Medulla oblongata (tissue), 1 donor: ENCODE measurements at regions not wholly inside any gene's neighbourhood (a gene's known extent, or its start where the extent isn't known, plus 50 kb on each side); places are given as distances from the start of the nearest gene placed in this dataset.
"Not testable (repeated sequence)": the region's sequence is repeated elsewhere in the genome, so short reads cannot be mapped to it uniquely, and the experiment has no call there.

Experiments
- DNase-seq: peaks from one replicate; pipeline ENCODE4 v3.0.0-alpha.2; 2015; ENCODE audit errors: extremely low spot score

- DNase-seq: no peak
Measured at GRCh38 chr2:2493496-2493895, 162.4 kb upstream of the MYT1L start.

- DNase-seq: no peak
Measured at GRCh38 chr2:2492800-2493199, 161.7 kb upstream of the MYT1L start.

GRCh38 chr2:2491964-2492363 lies 160.9 kb upstream of the MYT1L start:
- DNase-seq: no peak

GRCh38 chr2:2484301-2484700 lies 153.2 kb upstream of the MYT1L start:
- no peak for DNase-seq

- DNase-seq: no peak
Measured at GRCh38 chr2:2482851-2483250, 151.8 kb upstream of the MYT1L start.

- DNase-seq: no peak
Measured at GRCh38 chr2:2472881-2473280, 141.8 kb upstream of the MYT1L start.

- DNase-seq: no peak
Measured at GRCh38 chr2:2472044-2472443, 141.0 kb upstream of the MYT1L start.

GRCh38 chr2:2466534-2466933 lies 135.5 kb upstream of the MYT1L start:
- peak; percentile 6 for DNase-seq

- DNase-seq: no peak
Measured at GRCh38 chr2:2464643-2465042, 133.6 kb upstream of the MYT1L start.

GRCh38 chr2:2464094-2464493 lies 133.0 kb upstream of the MYT1L start:
- no peak for DNase-seq

GRCh38 chr2:2456721-2457120 lies 125.6 kb upstream of the MYT1L start:
- no peak for DNase-seq

- DNase-seq: no peak
Measured at GRCh38 chr2:2455151-2455550, 124.1 kb upstream of the MYT1L start.

GRCh38 chr2:2452961-2453360 lies 121.9 kb upstream of the MYT1L start:
- DNase-seq: no peak

- not testable (repeated sequence) for DNase-seq
Measured at GRCh38 chr2:2451275-2451674, 120.2 kb upstream of the MYT1L start.

- no peak for DNase-seq
Measured at GRCh38 chr2:2448178-2448577, 117.1 kb upstream of the MYT1L start.

GRCh38 chr2:2422621-2423020 lies 91.5 kb upstream of the MYT1L start:
- DNase-seq: no peak

GRCh38 chr2:2413525-2413924 lies 82.5 kb upstream of the MYT1L start:
- no peak for DNase-seq

GRCh38 chr2:2410987-2411386 lies 79.9 kb upstream of the MYT1L start:
- DNase-seq: no peak

GRCh38 chr2:2409481-2409880 lies 78.4 kb upstream of the MYT1L start:
- DNase-seq: no peak

- DNase-seq: no peak
Measured at GRCh38 chr2:2405780-2406179, 74.7 kb upstream of the MYT1L start.

GRCh38 chr2:2400286-2401038 lies 69.4 kb upstream of the MYT1L start:
- no peak for DNase-seq

GRCh38 chr2:2399396-2399795 lies 68.3 kb upstream of the MYT1L start:
- no peak for DNase-seq

- DNase-seq: no peak
Measured at GRCh38 chr2:2392332-2392731, 61.3 kb upstream of the MYT1L start.

GRCh38 chr2:2389215-2389614 lies 58.1 kb upstream of the MYT1L start:
- DNase-seq: no peak
